ENCODE measurements at regions not wholly inside any gene's neighbourhood (a gene's known extent, or its start where the extent isn't known, plus 50 kb on each side); places are given as distances from the start of the nearest gene placed in this dataset.

DNA sequence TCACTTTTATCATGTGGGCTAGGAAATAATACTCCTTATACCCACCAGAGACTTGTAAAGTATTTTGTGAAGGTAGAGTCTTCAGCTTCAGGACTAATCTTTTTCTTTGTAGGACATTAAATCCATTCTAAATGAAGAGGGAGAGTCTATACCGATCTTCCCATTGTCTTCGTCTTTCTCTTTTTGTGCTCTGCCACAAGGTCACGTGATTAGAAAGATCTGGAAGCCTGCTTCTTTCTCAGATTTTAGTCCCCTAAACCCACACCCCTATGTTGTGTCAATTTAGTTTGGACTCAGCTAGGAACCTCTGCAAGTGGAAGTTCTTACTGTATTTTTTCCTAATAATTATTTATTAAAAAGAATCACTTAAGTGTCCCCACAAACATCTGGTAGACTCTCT is 507.3 kb downstream of the PYDC2 start:
- TF ChIP-seq EZH2phosphoT487 (IDR thresholded peaks at IDR 0.05; ENCODE audit: insufficient read depth, low read depth) (no peak), EZH2 (IDR thresholded peaks at IDR 0.05; ENCODE audit: insufficient read depth, poor library complexity, severe bottlenecking) (no peak)

Measured in GM23248 (cell line).